DMS 273 (cell line): ENCODE measurements at regions not wholly inside any gene's neighbourhood (a gene's known extent, or its start where the extent isn't known, plus 50 kb on each side); places are given as distances from the start of the nearest gene placed in this dataset.
A peak's percentile ranks its signal among the peaks of the same experiment; 100 is the strongest.
"Not testable (repeated sequence)": the region's sequence is repeated elsewhere in the genome, so short reads cannot be mapped to it uniquely, and the experiment has no call there.

Experiments used
- DNase-seq: peaks from one replicate; lab custom pipeline; 2025; ENCODE audit not compliant: unreplicated experiment; lab: John Stamatoyannopoulos, UW

GRCh38 chr15:75792236-75792635 is 51.0 kb upstream of the UBE2Q2 start:
- not testable (repeated sequence) for DNase-seq

GRCh38 chr15:75791337-75791713 is 51.9 kb upstream of the UBE2Q2 start:
- DNase-seq: no peak

DNA sequence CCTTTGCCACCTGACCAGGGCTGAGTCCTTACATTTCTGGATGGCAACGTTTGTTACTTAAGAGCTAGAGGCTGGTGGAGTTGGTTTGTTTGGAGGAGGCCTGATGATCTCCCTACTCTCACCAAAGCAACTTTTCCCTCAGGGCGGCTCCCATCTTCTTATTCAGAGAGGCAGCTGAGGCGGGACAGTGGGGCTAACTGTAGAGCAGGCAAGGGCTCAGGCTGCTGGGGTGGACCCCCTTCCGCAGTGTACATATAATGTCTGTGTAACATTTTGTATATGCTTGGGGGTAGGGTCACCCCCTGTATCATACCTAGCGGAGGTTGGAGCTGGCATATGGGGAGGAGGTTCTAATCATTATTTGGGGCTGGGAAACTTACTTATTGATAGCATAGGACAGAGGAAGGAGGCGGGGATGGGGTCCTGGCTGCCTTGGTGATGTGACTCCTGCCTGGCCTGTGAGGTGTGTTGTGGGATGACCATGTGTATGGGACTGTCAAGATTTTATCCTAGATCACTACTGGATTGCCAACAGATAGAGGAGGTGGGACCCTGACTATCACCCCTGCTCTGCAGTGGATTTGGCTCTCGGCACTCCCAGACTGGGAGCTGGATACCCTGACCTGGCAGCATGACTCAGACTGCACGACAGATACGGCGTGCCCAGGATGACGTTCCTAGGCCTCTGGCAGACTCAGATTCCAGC is 52.5 kb upstream of the UBE2Q2 start:
- DNase-seq: no peak

- peak; percentile 52 for DNase-seq
Observed at GRCh38 chr15:75786575-75786947, 56.7 kb upstream of the UBE2Q2 start.

- DNase-seq: peak; percentile 90
Observed at GRCh38 chr15:75785771-75786574, 57.3 kb upstream of the UBE2Q2 start.

GRCh38 chr15:75784511-75785480 is 58.5 kb upstream of the UBE2Q2 start:
- DNase-seq: not testable (repeated sequence)

DNA sequence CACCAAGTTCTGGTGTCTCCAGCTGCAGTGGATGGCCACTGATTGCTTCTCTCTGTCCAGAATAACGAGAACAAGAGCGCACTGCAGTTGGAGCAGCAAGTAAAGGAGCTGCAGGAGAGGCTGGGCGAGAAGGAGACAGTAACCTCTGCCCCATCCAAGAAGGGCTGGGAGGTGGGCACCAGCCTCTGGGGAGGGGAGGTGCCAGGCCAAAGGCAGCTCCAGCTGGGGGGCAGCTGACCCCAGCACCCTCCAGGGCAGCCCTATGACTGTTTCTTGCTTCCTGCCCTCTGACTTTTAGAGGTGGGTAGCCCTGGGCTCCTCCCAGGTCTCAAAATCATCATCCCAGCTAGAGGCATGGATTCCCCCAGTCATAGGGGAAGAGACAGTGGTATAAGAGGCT is 59.7 kb upstream of the UBE2Q2 start:
- DNase-seq: not testable (repeated sequence)

DNA sequence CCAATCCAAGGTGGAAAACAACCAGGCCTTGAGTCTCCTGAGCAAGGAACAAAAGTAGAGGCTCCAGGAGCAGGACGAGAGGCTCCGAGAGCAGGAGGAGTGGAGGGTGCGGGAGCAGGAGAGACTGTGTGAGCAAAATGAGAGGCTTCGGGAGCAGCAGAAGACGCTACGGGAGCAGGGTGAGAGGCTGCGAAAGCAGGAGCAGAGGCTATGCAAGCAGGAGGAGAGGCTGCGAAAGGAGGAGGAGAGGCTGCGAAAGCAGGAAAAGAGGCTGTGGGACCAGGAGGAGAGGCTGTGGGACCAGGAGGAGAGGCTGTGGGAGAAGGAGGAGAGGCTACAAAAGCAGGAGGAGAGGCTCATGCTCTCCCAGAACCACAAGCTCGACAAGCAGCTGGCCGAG is 60.3 kb upstream of the UBE2Q2 start:
- DNase-seq: no peak

GRCh38 chr15:75780995-75781394 is 62.3 kb upstream of the UBE2Q2 start:
- not testable (repeated sequence) for DNase-seq

DNA sequence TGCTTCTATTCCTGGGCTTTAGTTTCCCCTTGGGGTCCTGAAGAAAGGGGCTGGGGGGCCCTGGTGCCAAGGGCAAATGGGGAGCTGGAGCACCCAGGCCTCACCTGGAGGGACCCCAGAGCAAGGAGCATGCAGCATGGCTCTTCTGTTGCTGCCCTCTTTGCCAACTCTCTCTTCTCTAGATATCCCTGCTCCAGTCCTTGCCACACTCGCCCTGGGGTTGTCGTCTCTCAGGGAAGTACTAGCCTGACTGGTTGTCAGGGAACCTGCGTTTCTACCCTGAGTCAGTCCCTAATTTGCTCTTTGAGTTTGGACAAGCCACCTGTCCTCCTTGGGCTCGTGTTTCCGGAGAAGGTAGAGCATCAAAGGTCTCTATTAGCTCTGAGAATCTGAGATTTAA is 63.7 kb upstream of the UBE2Q2 start:
- no peak for DNase-seq

- DNase-seq: not testable (repeated sequence)
Observed at GRCh38 chr15:75776871-75777610, 64.4 kb upstream of the CSPG4 start.

GRCh38 chr15:75776065-75776423 is 63.4 kb upstream of the CSPG4 start:
- DNase-seq: no peak

DNA sequence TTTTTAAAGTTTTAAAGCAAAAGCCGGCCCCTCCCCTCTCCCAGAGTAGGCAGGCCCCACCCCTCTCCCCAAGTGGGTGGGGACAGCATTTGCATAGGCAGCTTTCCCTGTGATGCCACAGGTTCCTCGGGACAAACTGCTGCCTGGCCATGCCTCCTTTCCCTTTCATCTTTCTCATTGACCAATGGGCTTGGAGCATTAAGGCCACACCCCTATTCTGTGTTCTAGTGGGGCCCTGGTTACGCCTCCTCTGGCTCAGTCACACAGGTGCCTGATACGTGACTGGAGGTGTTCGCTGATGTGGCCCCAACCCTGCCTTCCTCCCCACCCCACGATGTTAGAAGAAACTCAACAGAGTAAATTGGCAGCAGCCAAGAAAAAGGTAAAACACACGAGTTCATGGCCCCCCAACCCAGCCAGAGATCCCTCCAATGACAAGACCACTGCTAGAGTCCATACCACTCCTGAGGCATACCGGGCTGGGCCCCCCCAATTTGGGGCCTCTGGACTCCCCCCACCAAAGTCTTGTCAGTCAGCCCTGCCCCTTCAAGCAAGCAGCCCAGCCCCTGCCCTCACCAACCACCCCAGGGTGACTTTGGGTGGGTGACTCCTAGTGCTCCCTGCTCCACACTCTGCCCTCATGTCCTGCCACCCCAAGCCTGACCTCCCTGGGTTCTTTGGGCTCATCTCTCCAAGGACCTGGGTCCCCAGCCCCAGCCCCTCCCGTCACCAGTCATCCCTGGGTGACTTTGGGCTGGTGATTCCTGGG is 62.8 kb upstream of the CSPG4 start:
- DNase-seq: peak; percentile 17

DNA sequence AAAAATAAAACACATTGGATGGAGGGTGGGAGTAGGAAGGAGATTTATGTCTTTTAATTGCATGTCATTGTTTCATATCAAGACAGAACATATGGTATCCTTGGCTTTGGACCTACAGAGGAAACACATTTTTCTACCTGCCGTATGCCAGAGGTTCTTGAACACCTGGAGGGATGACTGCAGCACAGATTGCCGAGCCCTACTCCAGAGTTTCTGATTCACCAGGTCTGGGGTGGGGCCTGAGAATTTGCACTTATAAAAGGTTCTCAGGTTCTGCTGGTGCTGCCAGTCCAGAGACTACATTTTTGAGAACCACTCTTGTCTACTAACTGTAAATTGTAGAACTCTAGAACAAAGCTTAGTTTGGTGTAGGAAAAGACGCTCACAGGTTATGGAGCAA is 61.3 kb upstream of the CSPG4 start:
- not testable (repeated sequence) for DNase-seq

DNA sequence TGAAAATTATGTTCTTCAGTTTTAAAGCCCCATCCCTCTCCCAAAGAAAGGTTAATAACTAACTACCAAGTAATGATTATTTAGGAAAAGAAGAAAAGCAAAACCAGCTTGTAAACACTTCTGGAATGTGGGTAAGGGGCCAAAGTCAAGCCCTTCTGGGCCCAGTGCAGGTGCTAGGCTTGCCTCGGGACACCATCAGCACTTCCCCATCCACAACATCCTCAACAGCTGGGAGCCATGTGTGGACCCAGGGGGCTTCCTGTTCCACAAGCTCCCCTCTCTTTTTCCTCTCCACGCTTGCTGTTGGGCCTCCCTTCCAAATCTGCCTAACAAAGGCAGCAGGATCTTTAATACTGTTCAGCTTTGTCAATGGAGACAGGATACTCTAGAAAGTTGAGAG is 58.4 kb upstream of the CSPG4 start:
- not testable (repeated sequence) for DNase-seq

GRCh38 chr15:75770131-75770530 is 57.5 kb upstream of the CSPG4 start:
- no peak for DNase-seq

GRCh38 chr15:75768526-75768925 is 55.9 kb upstream of the CSPG4 start:
- DNase-seq: not testable (repeated sequence)

GRCh38 chr15:75765551-75766305 is 53.1 kb upstream of the CSPG4 start:
- DNase-seq: not testable (repeated sequence)

DNA sequence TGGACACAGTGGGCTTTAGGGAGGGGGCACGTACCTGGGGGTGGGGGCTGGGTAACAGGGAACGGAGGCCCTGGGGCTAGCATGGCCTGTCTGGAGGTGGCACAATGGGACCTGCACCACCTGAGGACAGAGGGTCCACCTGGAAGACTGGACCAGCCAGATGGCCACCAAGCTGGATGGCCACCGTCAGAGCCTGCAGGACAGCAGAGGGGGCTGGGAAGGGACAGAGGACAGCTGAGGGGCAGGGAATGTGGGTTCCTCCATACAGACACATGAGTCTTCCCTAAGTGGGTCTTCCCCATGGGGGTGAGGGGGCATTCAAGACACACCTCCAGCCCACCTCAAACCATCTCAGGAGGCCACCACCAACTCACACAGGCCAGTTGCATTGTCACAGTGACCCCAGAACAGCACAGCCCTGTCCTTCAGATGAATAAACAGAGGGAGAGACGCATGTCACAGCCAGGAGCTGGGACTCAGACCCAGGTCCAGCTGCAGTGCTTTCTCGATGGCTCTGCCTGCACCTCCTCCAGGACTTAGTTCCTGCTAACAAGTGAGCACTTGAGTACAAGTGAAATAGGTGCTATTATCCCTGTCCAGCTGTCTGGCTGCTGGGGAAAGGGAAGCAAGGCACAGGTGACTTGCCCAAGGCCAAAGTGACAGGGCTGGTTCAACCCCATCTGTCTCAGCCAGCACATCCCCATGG is 52.4 kb upstream of the CSPG4 start:
- DNase-seq: not testable (repeated sequence)
